WTC11 (cell line): ENCODE measurements at regions not wholly inside any gene's neighbourhood (a gene's known extent, or its start where the extent isn't known, plus 50 kb on each side); places are given as distances from the start of the nearest gene placed in this dataset.

Source experiments
- CTCF ChIP-seq: fragments of 200-600 bp; IDR thresholded peaks from 2 replicates; pipeline ENCODE4 v1.8.0; 2022; ENCODE audit warnings: antibody characterized with exemption
- ELF4 ChIP-seq: sonication (generic); formaldehyde crosslinking; IDR thresholded peaks from 2 replicates; pipeline ENCODE4 v1.8.1; 2022; ENCODE audit warnings: low read depth, mild to moderate bottlenecking, moderate library complexity, missing genetic modification reagents
- FOXJ3 ChIP-seq: sonication (generic); formaldehyde crosslinking; IDR thresholded peaks from 2 replicates; pipeline ENCODE4 v1.9.0; 2021; ENCODE audit warnings: missing genetic modification reagents, mild to moderate bottlenecking, borderline replicate concordance
- TP53 ChIP-seq: sonication (generic); formaldehyde crosslinking; IDR thresholded peaks from 2 replicates; pipeline ENCODE4 v1.8.1; 2023; ENCODE audit warnings: mild to moderate bottlenecking, missing genetic modification reagents
- ZNF281 ChIP-seq: sonication (generic); formaldehyde crosslinking; IDR thresholded peaks from 2 replicates; pipeline ENCODE4 v1.8.0; 2023; ENCODE audit warnings: mild to moderate bottlenecking, missing genetic modification reagents
- ZNF317 ChIP-seq: sonication (generic); formaldehyde crosslinking; IDR thresholded peaks from 2 replicates; pipeline ENCODE4 v1.8.1; 2023; ENCODE audit warnings: low read depth, mild to moderate bottlenecking, moderate library complexity, missing genetic modification reagents, borderline replicate concordance

DNA sequence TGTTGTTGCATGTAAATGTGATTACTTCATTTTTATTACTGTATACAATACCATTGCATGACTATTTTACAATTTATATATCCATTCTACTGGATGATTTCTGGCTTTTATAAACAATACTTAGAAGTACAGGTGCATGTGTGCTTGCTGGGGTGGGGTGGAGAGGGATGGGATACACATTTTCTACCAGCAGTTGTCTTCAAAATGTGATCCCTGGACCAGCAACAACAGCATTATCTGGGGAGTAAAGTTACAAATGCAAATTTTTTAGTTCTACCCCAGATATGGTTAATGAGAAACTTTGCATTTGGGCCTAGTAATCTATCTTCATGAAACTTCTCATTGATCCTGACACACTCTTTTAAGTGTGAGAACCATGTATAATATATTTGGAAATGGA lies 905.4 kb upstream of the ATXN7L3B start:
- TF ChIP-seq CTCF = no peak
- TF ChIP-seq TP53 (CRISPR knock-in tag) = no peak
- no peak for TF ChIP-seq ZNF317
- no peak for TF ChIP-seq FOXJ3 (CRISPR knock-in tag)
- no peak for TF ChIP-seq ELF4 (CRISPR knock-in tag)
- TF ChIP-seq ZNF281 (CRISPR knock-in tag) = no peak
